HEK293 (cell line): ENCODE measurements at regions not wholly inside any gene's neighbourhood (a gene's known extent, or its start where the extent isn't known, plus 50 kb on each side); places are given as distances from the start of the nearest gene placed in this dataset.

Experiments
- CTCF ChIA-PET: fragments of 350-600 bp; formaldehyde crosslinking; extraction: SDS; loops from one replicate; lab custom pipeline; 2021; ENCODE audit warnings: antibody characterized with exemption; lab: Yijun Ruan, JAX
- POLR2A ChIA-PET: fragments of 300-600 bp; formaldehyde crosslinking; extraction: SDS; loops from one replicate; lab custom pipeline; 2020; ENCODE audit warnings: antibody characterized with exemption, inconsistent platforms; lab: Yijun Ruan, JAX
- H3K27ac ChIP-seq: fragments of 200-500 bp; sonication (Bioruptor generic); 2 replicates; pipeline ENCODE4 v1.5.1; 2014; ENCODE audit warnings: low read depth, low read length, control low read depth, inconsistent platforms; ENCODE audit errors: extremely low read depth
- H3K36me3 ChIP-seq, 2 experiments: fragments of 200-500 bp in 1 of 2; sonication (Bioruptor generic) in 1 of 2; 1 replicate in 1 of 2; 2 replicates in 1 of 2; pipeline ENCODE4 v1.5.1; 2014 to 2017; ENCODE audit warnings: inconsistent platforms in 2 of 2, low read length in 2 of 2; ENCODE audit not compliant: control insufficient read depth in 2 of 2, insufficient read depth in 1 of 2
- H3K4me1 ChIP-seq: fragments of 200-500 bp; sonication (Bioruptor generic); 2 replicates; pipeline ENCODE4 v1.5.1; 2014; ENCODE audit warnings: mild to moderate bottlenecking, low read length, inconsistent platforms; ENCODE audit not compliant: control insufficient read depth, insufficient read depth
- H3K4me3 ChIP-seq: 2 replicates; pipeline ENCODE4 v1.5.1; 2011; ENCODE audit warnings: low read depth, mild to moderate bottlenecking, control low read depth, low read length, moderate library complexity
- H3K9me3 ChIP-seq: fragments of 200-500 bp; sonication (Bioruptor generic); 2 replicates; pipeline ENCODE4 v1.5.1; 2014; ENCODE audit warnings: low read depth, low read length, inconsistent platforms; ENCODE audit not compliant: control insufficient read depth, insufficient read depth
- HOXC10 ChIP-seq: sonication (generic); formaldehyde crosslinking; IDR thresholded peaks from 2 replicates; pipeline ENCODE4 v1.8.1; 2023; ENCODE audit warnings: mild to moderate bottlenecking, missing genetic modification reagents
- IKZF3 ChIP-seq: fragments of 450-650 bp; IDR thresholded peaks from 2 replicates; pipeline ENCODE4 v1.5.0; 2018; ENCODE audit warnings: missing biosample characterization, mild to moderate bottlenecking, missing genetic modification characterization, moderate library complexity
- INSM2 ChIP-seq: fragments of 450-650 bp; formaldehyde crosslinking; IDR thresholded peaks from 2 replicates; pipeline ENCODE4 v1.5.1; 2016; ENCODE audit warnings: missing biosample characterization, missing genetic modification characterization
- SCRT1 ChIP-seq: fragments of 450-650 bp; formaldehyde crosslinking; IDR thresholded peaks from 2 replicates; pipeline ENCODE4 v1.5.1; 2016; ENCODE audit warnings: missing biosample characterization, missing genetic modification characterization, borderline replicate concordance
- ZBTB20 ChIP-seq: fragments of 450-650 bp; formaldehyde crosslinking; IDR thresholded peaks from 2 replicates; pipeline ENCODE4 v1.5.1; 2016; ENCODE audit warnings: missing biosample characterization, missing genetic modification characterization
- ZBTB44 ChIP-seq: fragments of 450-650 bp; IDR thresholded peaks from 2 replicates; pipeline ENCODE4 v1.5.1; 2018; ENCODE audit warnings: missing biosample characterization, mild to moderate bottlenecking, missing genetic modification characterization
- ZBTB7A ChIP-seq: fragments of 450-650 bp; formaldehyde crosslinking; IDR thresholded peaks from 2 replicates; pipeline ENCODE4 v1.5.1; 2016; ENCODE audit warnings: low read depth, missing biosample characterization, missing genetic modification characterization
- ZNF133 ChIP-seq: fragments of 450-650 bp; formaldehyde crosslinking; IDR thresholded peaks from 2 replicates; pipeline ENCODE4 v1.5.1; 2016; ENCODE audit warnings: missing biosample characterization, missing genetic modification characterization
- ZNF146 ChIP-seq: fragments of 450-650 bp; formaldehyde crosslinking; IDR thresholded peaks from 2 replicates; pipeline ENCODE4 v1.5.1; 2016; ENCODE audit warnings: missing biosample characterization, missing genetic modification characterization
- ZNF2 ChIP-seq: fragments of 450-650 bp; formaldehyde crosslinking; IDR thresholded peaks from 2 replicates; pipeline ENCODE4 v1.5.1; 2016; ENCODE audit warnings: missing biosample characterization, missing genetic modification characterization
- ZNF211 ChIP-seq: fragments of 450-650 bp; formaldehyde crosslinking; IDR thresholded peaks from 2 replicates; pipeline ENCODE4 v1.5.1; 2016; ENCODE audit warnings: low read depth, missing biosample characterization, missing genetic modification characterization
- ZNF302 ChIP-seq: fragments of 450-650 bp; formaldehyde crosslinking; IDR thresholded peaks from 2 replicates; pipeline ENCODE4 v1.5.1; 2016; ENCODE audit warnings: missing biosample characterization, missing genetic modification characterization, low read depth
- ZNF354C ChIP-seq: fragments of 450-650 bp; formaldehyde crosslinking; IDR thresholded peaks from 2 replicates; pipeline ENCODE4 v1.5.1; 2016; ENCODE audit warnings: missing biosample characterization, missing genetic modification characterization, low read depth, borderline replicate concordance
- ZNF416 ChIP-seq: fragments of 450-650 bp; formaldehyde crosslinking; IDR thresholded peaks from 2 replicates; pipeline ENCODE4 v1.5.1; 2016; ENCODE audit warnings: missing biosample characterization, missing genetic modification characterization
- ZNF580 ChIP-seq: fragments of 450-650 bp; formaldehyde crosslinking; IDR thresholded peaks from 2 replicates; pipeline ENCODE4 v1.5.1; 2016; ENCODE audit warnings: missing biosample characterization, missing genetic modification characterization
- ZNF585B ChIP-seq: fragments of 450-650 bp; formaldehyde crosslinking; IDR thresholded peaks from 2 replicates; pipeline ENCODE4 v1.5.1; 2016; ENCODE audit warnings: missing biosample characterization, missing genetic modification characterization
- ZNF621 ChIP-seq: fragments of 450-650 bp; formaldehyde crosslinking; IDR thresholded peaks from 2 replicates; pipeline ENCODE4 v1.5.1; 2017; ENCODE audit warnings: missing biosample characterization, missing genetic modification characterization
- ZNF791 ChIP-seq: fragments of 450-650 bp; formaldehyde crosslinking; IDR thresholded peaks from 2 replicates; pipeline ENCODE4 v1.5.1; 2016; ENCODE audit warnings: missing biosample characterization, missing genetic modification characterization
- ZNF792 ChIP-seq: fragments of 450-650 bp; formaldehyde crosslinking; IDR thresholded peaks from 2 replicates; pipeline ENCODE4 v1.5.1; 2016; ENCODE audit warnings: missing biosample characterization, missing genetic modification characterization
- TF ChIP-seq, protein P1 (sequence below): fragments of 450-650 bp; formaldehyde crosslinking; IDR thresholded peaks from 2 replicates; pipeline ENCODE4 v1.5.1; 2016; ENCODE audit warnings: missing biosample characterization, missing genetic modification characterization
- TF ChIP-seq, protein P2 (sequence below): fragments of 450-650 bp; formaldehyde crosslinking; IDR thresholded peaks from 2 replicates; pipeline ENCODE4 v1.5.1; 2017; ENCODE audit warnings: missing biosample characterization, missing genetic modification characterization

DNA sequence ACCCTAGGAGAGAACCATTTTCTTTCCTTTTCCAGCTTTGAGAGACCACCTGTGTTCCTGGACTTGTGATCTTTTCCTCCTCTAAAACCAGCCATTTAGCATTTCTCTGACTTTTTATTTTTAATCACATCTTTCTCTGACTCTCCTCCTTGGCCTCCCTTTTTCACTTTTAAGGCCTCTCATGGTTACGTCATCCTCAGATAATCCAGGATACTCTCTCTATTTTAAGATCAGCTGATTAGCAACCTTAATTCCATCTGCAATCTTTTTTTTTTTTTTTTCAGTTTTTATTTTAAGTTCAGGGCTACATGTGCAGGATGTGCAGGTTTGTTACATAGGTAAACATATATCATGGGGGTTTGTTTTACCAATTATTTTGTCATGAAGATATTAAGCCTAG is 54.0 kb downstream of the RFPL4B start:
- CTCF ChIA-PET = interaction anchor here (0.6 kb wide), 1 partner anchor 23 kb away, joined by 4 read pairs; no protein-coding TSS in a partner anchor
- TF ChIP-seq INSM2 (tag by site-specific recombination) (no peak), ZNF2 (tag by site-specific recombination) (no peak), ZNF580 (tag by site-specific recombination) (no peak), ZNF416 (tag by site-specific recombination) (no peak), ZBTB20 (tag by site-specific recombination) (no peak), ZNF302 (tag by site-specific recombination) (no peak)

GRCh38 chr6:112407101-112407590 is 60.0 kb downstream of the RFPL4B start:
- no peaks in the 10 kb centered on the region for H3K36me3 ChIP-seq
- ChIA-PET POLR2A (no interaction called here), CTCF (no interaction called here)
- H3K4me3 ChIP-seq = no peak overlapping the region
- no peak for TF ChIP-seq SCRT1 (tag by site-specific recombination)
- no peak for TF ChIP-seq ZNF133 (tag by site-specific recombination)
- no peak for TF ChIP-seq ZBTB7A (tag by site-specific recombination)
- no peak for TF ChIP-seq IKZF3 (tag by site-specific recombination)
- no peak for TF ChIP-seq ZNF791 (tag by site-specific recombination)
- no peak for TF ChIP-seq ZNF354C (tag by site-specific recombination)
- TF ChIP-seq, protein P1, sequence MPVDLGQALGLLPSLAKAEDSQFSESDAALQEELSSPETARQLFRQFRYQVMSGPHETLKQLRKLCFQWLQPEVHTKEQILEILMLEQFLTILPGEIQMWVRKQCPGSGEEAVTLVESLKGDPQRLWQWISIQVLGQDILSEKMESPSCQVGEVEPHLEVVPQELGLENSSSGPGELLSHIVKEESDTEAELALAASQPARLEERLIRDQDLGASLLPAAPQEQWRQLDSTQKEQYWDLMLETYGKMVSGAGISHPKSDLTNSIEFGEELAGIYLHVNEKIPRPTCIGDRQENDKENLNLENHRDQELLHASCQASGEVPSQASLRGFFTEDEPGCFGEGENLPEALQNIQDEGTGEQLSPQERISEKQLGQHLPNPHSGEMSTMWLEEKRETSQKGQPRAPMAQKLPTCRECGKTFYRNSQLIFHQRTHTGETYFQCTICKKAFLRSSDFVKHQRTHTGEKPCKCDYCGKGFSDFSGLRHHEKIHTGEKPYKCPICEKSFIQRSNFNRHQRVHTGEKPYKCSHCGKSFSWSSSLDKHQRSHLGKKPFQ (tag by site-specific recombination) = no peak
- TF ChIP-seq ZNF585B (tag by site-specific recombination) = no peak
- no peak for TF ChIP-seq ZNF792
- TF ChIP-seq, protein P2, sequence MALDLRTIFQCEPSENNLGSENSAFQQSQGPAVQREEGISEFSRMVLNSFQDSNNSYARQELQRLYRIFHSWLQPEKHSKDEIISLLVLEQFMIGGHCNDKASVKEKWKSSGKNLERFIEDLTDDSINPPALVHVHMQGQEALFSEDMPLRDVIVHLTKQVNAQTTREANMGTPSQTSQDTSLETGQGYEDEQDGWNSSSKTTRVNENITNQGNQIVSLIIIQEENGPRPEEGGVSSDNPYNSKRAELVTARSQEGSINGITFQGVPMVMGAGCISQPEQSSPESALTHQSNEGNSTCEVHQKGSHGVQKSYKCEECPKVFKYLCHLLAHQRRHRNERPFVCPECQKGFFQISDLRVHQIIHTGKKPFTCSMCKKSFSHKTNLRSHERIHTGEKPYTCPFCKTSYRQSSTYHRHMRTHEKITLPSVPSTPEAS = no peak
- no peak for TF ChIP-seq ZBTB44
- no peak for TF ChIP-seq ZBTB20 (tag by site-specific recombination)
- TF ChIP-seq ZNF211 (tag by site-specific recombination) = no peak
- no peak for TF ChIP-seq HOXC10
- no peak for TF ChIP-seq ZNF146 (tag by site-specific recombination)
- no peak for TF ChIP-seq ZNF621 (tag by site-specific recombination)
- H3K4me1 ChIP-seq = no peaks in the 10 kb centered on the region
- H3K27ac ChIP-seq = no peak overlapping the region
- H3K9me3 ChIP-seq = no peaks in the 10 kb centered on the region

More for the DNA sequence above, 54.0 kb downstream of the RFPL4B start:
- POLR2A ChIA-PET = no interaction called here
- Histone ChIP-seq H3K27ac (no peak overlapping the region), H3K9me3 (peaks cover 2% of the 10 kb centered on the region; the same call in 1 of the 2 replicates), H3K4me3 (no peak overlapping the region), H3K4me1 (no peaks in the 10 kb centered on the region), H3K36me3 (no peaks in the 10 kb centered on the region)
